Aorta (tissue), 5 donors: ENCODE measurements at regions not wholly inside any gene's neighbourhood (a gene's known extent, or its start where the extent isn't known, plus 50 kb on each side); places are given as distances from the start of the nearest gene placed in this dataset.

Source experiments
- ATAC-seq: fragments of 200-7000 bp; cut with Tn5 transposase; one replicate; pipeline ENCODE4 v1.9.1; 2022; ENCODE audit warnings: moderate library complexity; ENCODE audit not compliant: low FRiP score
- DNase-seq, 2 donors: peaks; one replicate each; pipeline ENCODE4 v3.0.0-alpha.2; 2020
- H3K27ac ChIP-seq, 2 donors: one replicate each; pipeline ENCODE4 v1.5.1; 2013; ENCODE audit warnings: low read length in 2 of 2, mild to moderate bottlenecking in 2 of 2, moderate library complexity in 2 of 2, control low read depth in 1 of 2, inconsistent platforms in 1 of 2, low read depth in 1 of 2
- H3K27me3 ChIP-seq, 2 donors: one replicate each; pipeline ENCODE4 v1.6.1; 2013; ENCODE audit warnings: control low read depth in 1 of 2, low read length in 1 of 2, mild to moderate bottlenecking in 1 of 2, moderate library complexity in 1 of 2; ENCODE audit not compliant: insufficient read depth in 2 of 2, control insufficient read depth in 1 of 2
- H3K36me3 ChIP-seq, 2 donors: one replicate each; pipeline ENCODE4 v1.6.1; 2013; ENCODE audit warnings: control low read depth in 1 of 2, low read length in 1 of 2, mild to moderate bottlenecking in 1 of 2; ENCODE audit not compliant: insufficient read depth in 2 of 2, control insufficient read depth in 1 of 2
- H3K4me1 ChIP-seq, 2 donors: one replicate each; pipeline ENCODE4 v1.6.1; 2013; ENCODE audit warnings: low read length in 2 of 2, control low read depth in 1 of 2, mild to moderate bottlenecking in 1 of 2, moderate library complexity in 1 of 2; ENCODE audit not compliant: insufficient read depth in 2 of 2, control insufficient read depth in 1 of 2
- H3K4me3 ChIP-seq, 2 donors: one replicate each; pipeline ENCODE4 v1.5.1; 2013; ENCODE audit warnings: low read length in 2 of 2, control low read depth in 1 of 2, mild to moderate bottlenecking in 1 of 2
- H3K9me3 ChIP-seq: one replicate; pipeline ENCODE4 v1.6.1; 2013; ENCODE audit warnings: mild to moderate bottlenecking, low read length; ENCODE audit not compliant: control insufficient read depth
- WGBS, 2 donors: extraction: QIAGEN DNeasy Blood & Tissue Kit; methylation state at CpG; one replicate each; pipeline ENCODE4 v1.1.7; 2013; 5-methylcytosine and 5-hydroxymethylcytosine counted together
- intact Hi-C, 2 donors: fragments of 100-400 bp; cut with DNase I; formaldehyde crosslinking; loops; one replicate each; pipeline versions ENCODE4 v1.14.2 to v1.15.0; 2022
- donor health status: healthy with polysubstance abuse.
- donor health status: Bipolar disorder and iron deficiency.
- donor health status: DM: no; HTN: no; CAD: no.
- donor health status: DM: no; HTN: no; CAD: no.
- donor health status: DM: yes; HTN: yes; CAD: no.

DNA sequence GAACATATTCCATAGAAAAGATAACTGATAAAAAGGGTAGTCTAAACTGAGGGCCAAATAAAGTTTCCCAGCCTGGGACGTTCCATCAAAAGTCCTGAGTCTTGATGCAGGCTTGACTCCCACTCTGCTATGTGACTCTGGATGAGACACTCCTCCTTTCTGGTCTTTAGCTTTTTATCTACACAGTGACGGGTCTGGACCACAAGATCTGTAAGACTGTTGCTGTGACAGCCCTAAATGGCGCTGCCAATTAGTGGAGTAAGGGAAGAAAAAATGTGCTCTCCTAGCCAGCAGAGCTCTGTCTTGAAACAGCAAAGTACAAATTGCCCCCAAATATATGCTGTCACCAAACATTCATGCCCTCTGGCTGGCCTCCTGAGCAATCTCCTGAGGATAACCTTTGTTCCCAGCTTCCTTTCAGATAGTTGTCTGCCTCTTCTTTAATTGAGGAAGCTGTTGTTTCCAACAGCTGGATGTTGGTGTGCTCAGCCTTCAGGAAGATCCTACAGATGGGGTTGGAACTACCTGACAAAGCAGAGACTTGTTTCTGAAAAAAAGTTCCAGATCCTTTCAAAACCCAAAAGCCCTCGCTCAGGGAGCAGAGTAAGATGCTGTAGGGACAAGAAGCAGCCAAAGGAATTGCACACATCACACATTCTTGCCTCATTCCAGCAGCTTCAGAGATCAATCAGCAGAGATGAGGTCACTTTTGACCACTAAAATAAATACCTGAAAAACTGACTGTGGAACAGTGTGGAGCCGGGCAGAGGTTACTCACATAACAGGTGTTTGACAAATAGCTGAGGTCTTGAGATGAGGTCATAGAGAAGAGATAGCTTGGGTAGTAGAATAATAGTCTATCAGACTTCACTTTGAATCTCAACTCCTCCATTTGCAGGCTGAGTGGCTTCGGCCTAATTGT lies 383.4 kb upstream of the FGF13 start:
- no peak overlapping the region for H3K4me3 ChIP-seq
- no peaks in the 10 kb centered on the region for H3K27me3 ChIP-seq
- no peaks in the 10 kb centered on the region for H3K36me3 ChIP-seq
- H3K9me3 ChIP-seq, result no peaks in the 10 kb centered on the region
- no peak for ATAC-seq
- DNase-seq, result no peak
- 52 to 55% methylated on average over 6 of the region's 6 CpGs for WGBS, 2 donors
- H3K4me1 ChIP-seq, result no peaks in the 10 kb centered on the region
- intact Hi-C loops, result no loop called here
- no peak overlapping the region for H3K27ac ChIP-seq

- WGBS, 2 donors, result 79 to 90% methylated on average over 3 of the region's 3 CpGs
- Histone ChIP-seq H3K4me3 (no peak overlapping the region), H3K4me1 (no peaks in the 10 kb centered on the region), H3K27me3 (no peaks in the 10 kb centered on the region), H3K36me3 (no peaks in the 10 kb centered on the region), H3K9me3 (no peaks in the 10 kb centered on the region), H3K27ac (no peak overlapping the region)
- intact Hi-C loops, result no loop called here
- DNase-seq (no peak), ATAC-seq (no peak)
Observed at GRCh38 chrX:139093201-139093600, 381.7 kb upstream of the FGF13 start.

- no peaks in the 10 kb centered on the region for H3K9me3 ChIP-seq
- H3K4me3 ChIP-seq, result no peak overlapping the region
- no peak overlapping the region for H3K27ac ChIP-seq
- ATAC-seq, result no peak
- DNase-seq, result no peak
- intact Hi-C loops, result no loop called here
- H3K27me3 ChIP-seq, result no peaks in the 10 kb centered on the region
- WGBS, 2 donors, result 78 to 92% methylated on average over 3 of the region's 3 CpGs
- no peaks in the 10 kb centered on the region for H3K4me1 ChIP-seq
- H3K36me3 ChIP-seq, result no peaks in the 10 kb centered on the region
Observed at GRCh38 chrX:139091878-139092277, 380.4 kb upstream of the FGF13 start.

GRCh38 chrX:139091066-139091465 lies 379.5 kb upstream of the FGF13 start:
- Histone ChIP-seq H3K27ac (no peak overlapping the region), H3K4me1 (no peaks in the 10 kb centered on the region), H3K9me3 (no peaks in the 10 kb centered on the region), H3K36me3 (no peaks in the 10 kb centered on the region), H3K27me3 (no peaks in the 10 kb centered on the region), H3K4me3 (no peak overlapping the region)
- DNase-seq (no peak), ATAC-seq (no peak)
- intact Hi-C loops, result no loop called here

DNA sequence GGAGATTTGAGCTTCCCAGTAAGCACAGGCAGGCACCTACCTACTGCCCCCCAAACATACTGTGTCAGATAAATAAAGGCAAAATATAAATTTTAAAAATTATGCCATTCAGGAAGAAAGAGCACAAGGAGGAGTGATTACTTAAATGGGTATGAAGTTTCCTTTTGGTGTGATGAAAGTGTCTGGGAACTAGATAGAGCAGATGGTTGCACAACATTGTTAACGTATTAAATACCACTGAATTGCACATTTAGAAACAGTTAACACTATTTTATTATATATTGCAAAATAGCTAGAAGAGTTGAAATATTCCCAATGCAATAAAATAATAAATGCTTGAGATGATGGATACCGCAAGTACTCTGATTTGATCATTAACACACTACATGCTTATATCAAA lies 374.7 kb upstream of the FGF13 start:
- WGBS, 2 donors, result 66 to 85% methylated on average over 2 of the region's 2 CpGs
- Histone ChIP-seq H3K27me3 (no peaks in the 10 kb centered on the region), H3K27ac (no peak overlapping the region), H3K36me3 (no peaks in the 10 kb centered on the region), H3K9me3 (no peaks in the 10 kb centered on the region), H3K4me1 (no peaks in the 10 kb centered on the region), H3K4me3 (no peak overlapping the region)
- intact Hi-C loops, result no loop called here
- ATAC-seq (no peak), DNase-seq (no peak)

GRCh38 chrX:139085404-139085803 lies 373.9 kb upstream of the FGF13 start:
- H3K36me3 ChIP-seq, result no peaks in the 10 kb centered on the region
- no peaks in the 10 kb centered on the region for H3K9me3 ChIP-seq
- no peak overlapping the region for H3K4me3 ChIP-seq
- H3K27me3 ChIP-seq, result no peaks in the 10 kb centered on the region
- H3K27ac ChIP-seq, result no peak overlapping the region
- H3K4me1 ChIP-seq, result no peaks in the 10 kb centered on the region
- DNase-seq, result no peak
- intact Hi-C loops, result no loop called here
- ATAC-seq, result no peak

GRCh38 chrX:139083191-139083590 lies 371.7 kb upstream of the FGF13 start:
- no peaks in the 10 kb centered on the region for H3K36me3 ChIP-seq
- no peaks in the 10 kb centered on the region for H3K27me3 ChIP-seq
- no peak overlapping the region for H3K4me3 ChIP-seq
- ATAC-seq, result no peak
- no peaks in the 10 kb centered on the region for H3K4me1 ChIP-seq
- no peak for DNase-seq
- H3K27ac ChIP-seq, result no peak overlapping the region
- 72 to 80% methylated on average over 3 of the region's 3 CpGs for WGBS, 2 donors
- intact Hi-C loops, result no loop called here
- no peaks in the 10 kb centered on the region for H3K9me3 ChIP-seq

- no peak for DNase-seq
- Histone ChIP-seq H3K27me3 (no peaks in the 10 kb centered on the region), H3K9me3 (no peaks in the 10 kb centered on the region), H3K27ac (no peak overlapping the region), H3K36me3 (no peaks in the 10 kb centered on the region), H3K4me3 (no peak overlapping the region), H3K4me1 (no peaks in the 10 kb centered on the region)
- intact Hi-C loops, result no loop called here
- ATAC-seq, result no peak
- 71 to 82% methylated on average over 3 of the region's 3 CpGs for WGBS, 2 donors
Observed at GRCh38 chrX:139081965-139082364, 370.4 kb upstream of the FGF13 start.

DNA sequence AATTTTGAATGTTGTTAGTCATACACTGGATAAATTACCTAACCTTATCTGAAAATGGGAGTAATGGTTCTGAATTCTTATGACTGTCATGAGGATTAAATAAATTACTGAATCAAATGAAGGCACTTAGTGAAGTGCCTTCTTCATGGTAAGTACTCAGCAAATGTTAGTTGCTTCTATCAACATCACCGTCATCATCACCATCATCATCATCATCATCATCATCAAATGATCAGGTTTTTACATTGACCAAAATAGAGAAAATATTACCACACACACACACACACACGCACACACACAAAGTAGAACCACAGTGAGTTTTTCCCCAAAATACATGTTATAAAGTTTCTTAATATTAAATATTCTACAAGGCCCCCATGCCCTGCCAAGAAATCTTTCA lies 368.3 kb upstream of the FGF13 start:
- Histone ChIP-seq H3K36me3 (no peaks in the 10 kb centered on the region), H3K27me3 (no peaks in the 10 kb centered on the region), H3K9me3 (no peaks in the 10 kb centered on the region), H3K4me3 (no peak overlapping the region), H3K27ac (no peak overlapping the region), H3K4me1 (no peaks in the 10 kb centered on the region)
- 87 to 98% methylated on average over 2 of the region's 2 CpGs for WGBS, 2 donors
- intact Hi-C loops, result no loop called here
- DNase-seq (no peak), ATAC-seq (no peak)
